GM18498 (cell line): ENCODE measurements at regions not wholly inside any gene's neighbourhood (a gene's known extent, or its start where the extent isn't known, plus 50 kb on each side); places are given as distances from the start of the nearest gene placed in this dataset.
"Not testable (repeated sequence)": the region's sequence is repeated elsewhere in the genome, so short reads cannot be mapped to it uniquely, and the experiment has no call there.

Experiments
- ATAC-seq: cut with Tn5 transposase; IDR thresholded peaks from one replicate; pipeline ENCODE4 v1.9.1; 2021; ENCODE audit warnings: mild to moderate bottlenecking, moderate library complexity; ENCODE audit not compliant: unreplicated experiment

DNA sequence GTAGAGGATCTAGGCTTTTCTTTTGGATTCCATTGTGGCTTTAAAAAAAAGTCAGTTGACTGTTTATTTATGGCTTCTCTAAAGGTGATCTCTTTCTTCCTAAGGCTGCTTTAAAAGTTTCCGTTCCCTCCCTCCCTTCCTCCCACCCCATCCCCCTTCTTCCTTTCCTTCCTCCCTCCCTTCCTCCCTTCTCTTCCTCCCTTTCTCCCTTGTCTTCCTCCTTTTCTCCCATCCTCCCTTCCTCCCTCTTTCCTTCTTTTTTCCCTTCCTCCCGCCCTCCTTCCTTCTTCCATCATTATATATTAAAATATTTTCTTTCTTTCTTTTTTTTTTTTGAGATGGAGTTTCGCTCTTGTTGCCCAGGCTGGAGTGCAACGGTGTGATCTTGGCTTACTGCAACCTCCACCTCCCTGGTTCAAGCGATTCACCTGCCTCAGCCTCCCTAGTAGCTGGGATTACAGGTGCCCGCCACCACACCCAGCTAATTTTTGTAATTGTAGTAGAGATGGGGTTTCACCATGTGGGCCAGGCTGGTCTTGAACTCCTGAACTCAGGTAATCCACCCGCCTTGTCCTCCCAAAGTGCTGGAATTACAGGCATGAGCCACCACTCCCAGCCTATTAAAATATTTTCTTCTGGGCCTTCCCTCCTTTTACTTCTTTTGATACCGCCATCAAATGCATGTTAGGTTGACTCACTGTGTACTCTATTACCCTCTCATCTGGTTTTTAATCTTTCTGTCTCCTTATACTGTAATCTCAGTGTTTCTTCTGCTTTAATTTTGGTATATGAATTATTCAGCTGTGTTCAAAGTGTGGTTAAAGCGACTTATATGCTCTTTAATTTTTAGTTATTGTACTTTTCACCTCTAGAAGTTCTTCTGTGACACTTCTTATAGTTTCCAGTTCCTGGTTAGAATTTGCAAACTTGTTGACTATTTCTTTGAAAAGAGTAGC is 59.2 kb upstream of the ATP5PO start:
- no peak for ATAC-seq

DNA sequence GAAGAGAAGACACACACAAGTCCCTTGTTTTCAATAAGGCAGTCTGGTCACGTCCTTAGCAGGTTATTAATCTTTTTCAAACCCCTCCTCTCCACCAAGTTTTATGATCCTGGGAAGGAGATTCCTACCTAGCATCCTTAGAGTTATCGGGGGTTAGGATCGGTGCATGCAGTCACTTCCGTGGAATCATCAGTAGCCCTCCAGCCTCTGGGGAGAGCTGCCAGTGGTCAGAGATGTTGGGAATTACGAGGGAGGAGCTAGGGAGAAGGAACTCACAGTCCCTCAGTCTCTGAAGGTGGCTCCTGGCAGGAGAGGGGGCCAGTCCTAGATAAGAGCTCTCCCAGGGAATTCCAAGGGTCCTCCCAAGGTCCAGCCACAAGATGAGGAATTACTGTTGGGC is 57.7 kb upstream of the ATP5PO start:
- ATAC-seq, result no peak

DNA sequence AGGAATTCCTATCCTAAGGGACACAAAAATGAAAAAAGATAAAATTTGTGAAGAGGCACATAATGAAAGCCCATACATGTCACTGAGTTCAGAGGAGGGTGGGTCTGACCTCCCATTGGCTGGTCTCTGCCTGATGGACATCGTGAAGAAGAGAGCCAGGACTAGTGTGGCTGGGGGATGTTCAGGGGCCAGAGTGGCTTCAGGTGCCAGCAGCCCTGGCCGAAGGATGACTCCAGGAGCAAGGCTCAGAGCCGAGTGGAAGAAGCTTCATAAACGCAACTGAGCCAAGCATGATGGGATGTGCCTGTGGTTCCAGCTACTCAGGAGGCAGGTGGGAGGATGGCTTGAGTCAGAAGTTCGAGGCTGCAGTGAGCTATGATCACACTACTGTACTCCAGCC is 56.9 kb upstream of the ATP5PO start:
- no peak for ATAC-seq

DNA sequence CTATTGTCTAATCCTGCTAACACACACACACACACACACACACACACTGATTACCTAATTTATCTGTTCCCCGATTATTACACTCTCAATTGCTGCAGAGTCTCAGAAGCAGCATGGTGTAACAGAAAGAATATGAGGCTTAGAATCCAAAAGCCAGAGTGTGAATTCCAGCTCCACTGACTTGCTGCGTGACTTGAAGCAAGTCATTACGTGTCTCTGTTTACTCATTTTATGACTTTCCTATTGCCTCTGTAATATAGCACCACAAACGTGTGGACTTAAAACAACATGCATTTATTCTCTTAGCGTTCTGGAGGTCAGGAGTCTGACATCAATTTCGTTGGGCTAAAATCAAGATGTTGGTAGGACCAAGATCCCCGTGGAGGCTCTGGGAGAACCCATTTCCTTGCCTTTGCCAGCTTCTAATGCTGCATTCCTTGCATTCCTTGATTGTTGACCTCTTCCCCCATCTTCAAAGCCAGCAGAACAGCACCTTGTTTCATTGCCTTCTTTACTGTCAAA is 55.9 kb upstream of the ATP5PO start:
- no peak for ATAC-seq

DNA sequence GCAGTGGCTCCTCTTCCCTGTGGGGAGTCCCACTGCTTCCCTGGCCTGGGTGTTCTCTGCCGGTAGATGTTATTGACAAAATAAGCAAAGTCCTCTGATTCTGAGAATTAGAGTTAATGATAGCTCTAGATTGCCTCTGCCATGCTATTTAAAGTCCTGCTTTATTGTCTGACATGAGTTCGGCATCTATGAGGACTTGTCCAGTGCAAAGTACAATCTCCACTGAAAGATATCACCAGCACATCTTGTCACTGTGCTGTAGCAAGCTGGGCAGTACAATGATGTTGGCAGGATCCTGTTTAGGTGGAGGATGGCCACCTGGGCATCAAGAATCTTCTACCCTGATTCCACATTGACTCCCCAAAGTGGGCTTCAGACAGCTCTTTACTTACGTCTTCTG is 54.0 kb upstream of the ATP5PO start:
- ATAC-seq, result no peak

DNA sequence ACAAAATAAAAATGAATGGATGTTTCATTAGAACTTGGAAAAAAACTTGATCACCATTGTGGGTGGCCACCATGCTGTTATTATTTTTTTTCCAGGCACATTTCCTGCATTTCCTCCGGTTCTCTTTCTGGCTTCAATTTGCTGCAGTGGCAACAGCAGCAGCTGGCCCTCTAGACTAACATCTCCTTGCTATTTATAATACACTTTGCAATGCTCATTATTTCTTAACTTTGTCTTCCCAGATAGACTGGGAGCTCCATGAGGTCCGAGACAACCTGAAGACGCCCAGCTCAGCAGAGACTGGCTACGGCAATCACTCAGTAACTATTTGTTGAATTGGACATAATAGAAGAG is 53.4 kb upstream of the ATP5PO start:
- no peak for ATAC-seq

DNA sequence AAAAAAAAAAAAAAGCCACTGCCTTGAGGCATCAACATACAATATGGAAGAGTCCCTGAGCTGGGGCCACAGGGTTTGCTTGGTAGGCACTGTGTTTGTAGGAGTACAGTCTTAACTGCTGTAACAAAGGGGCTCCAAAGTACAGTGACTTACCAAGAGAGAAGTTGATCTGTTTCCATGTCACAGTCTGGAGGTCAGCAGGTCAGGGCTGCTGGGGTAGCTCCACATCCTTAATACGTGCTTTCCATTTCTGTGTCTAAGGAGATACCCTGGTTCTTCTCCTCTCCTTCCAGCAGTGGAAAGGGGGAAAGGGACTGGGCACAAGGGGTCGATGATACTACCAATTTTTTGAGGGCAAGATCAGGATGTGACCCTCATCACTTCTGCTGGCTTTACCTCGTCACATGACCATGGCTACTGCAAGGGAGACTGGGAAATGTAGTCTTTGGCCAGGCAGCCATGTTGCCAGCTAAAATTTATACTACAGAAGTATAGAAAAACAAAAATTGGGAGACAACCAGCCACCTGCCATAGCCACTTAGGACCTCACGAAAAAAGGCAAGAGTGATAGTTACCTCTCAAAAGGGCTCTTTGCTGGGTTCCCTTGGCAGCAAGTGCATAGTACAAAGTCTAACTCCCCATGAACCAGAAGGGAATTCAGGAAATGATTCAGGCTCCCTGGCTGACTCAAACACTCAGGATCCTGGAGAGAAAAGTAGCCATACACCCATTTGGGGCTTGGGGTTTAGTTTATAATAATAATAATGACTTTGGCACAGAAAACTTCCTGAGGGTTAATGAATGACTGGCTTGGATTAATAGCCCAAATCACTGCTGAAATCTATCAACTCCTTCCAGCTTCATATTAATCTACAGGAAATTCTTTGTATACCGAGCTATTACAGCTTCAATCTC is 52.7 kb upstream of the ATP5PO start:
- ATAC-seq, result no peak

DNA sequence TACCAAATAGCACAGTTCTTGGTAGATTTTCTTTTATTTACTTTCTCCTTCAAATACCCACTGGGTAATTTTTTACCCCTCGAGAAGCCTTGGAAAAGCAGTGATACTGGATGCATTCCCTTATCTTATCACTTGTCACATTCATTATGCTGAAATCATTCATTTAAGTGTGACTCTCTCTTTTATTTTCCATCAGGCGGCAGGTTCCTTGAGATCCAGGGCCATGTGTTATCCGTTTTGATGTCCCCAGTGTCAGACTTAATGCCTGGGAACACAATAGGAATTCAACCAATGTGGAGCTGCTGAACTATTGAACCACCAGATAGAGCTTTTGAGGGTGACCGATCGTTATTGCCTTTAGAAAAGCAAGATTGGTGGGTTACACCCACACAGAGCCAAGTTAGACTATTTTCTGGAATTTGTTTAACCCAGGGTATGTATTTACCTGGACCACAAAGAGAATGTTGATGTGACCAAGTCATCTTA is 51.5 kb upstream of the ATP5PO start:
- no peak for ATAC-seq

DNA sequence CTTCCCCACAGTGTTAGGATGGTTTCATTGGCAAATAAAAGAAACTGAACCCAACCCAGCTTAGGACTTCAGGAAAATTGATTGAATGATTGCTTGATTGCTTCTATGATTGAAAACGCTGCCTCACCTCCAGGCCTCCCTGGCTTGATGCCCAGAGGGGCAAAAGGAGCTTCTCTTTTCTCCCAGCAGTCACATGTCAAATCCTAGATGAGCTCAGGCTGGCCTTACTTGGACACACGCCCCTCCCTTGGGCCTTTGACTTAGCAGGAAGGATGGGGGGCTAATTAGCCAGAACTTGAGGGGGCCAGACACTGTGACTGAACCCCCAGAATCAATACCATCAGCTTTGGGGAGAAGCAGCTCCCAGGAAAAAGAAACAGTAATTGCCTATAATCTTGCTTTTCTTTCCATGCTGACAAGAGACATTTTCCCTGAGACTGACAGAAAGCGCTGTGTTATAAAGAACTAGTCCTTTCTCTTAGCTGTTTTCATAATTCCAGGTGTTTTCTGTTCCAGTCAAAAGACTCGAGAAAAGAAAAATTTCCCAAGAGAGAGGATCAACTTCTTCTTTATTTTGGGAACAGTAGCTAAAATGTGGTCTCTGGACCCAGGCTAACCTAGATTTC is 50.8 kb upstream of the ATP5PO start:
- ATAC-seq, result no peak

DNA sequence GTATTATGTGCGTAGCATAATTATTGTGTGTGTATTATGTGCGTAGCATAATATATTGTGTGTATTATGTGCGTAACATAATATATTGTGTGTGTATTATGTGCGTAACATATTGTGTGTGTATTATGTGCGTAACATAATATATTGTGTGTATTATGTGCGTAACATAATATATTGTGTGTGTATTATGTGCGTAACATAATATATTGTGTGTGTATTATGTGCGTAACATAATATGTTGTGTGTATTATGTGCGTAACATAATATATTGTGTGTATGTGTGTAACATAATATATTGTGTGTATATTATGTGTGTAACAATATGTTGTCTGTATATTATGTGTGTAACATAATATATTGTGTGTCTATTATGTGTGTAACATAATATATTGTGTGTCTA is 50.1 kb upstream of the ATP5PO start:
- ATAC-seq, result not testable (repeated sequence)
